ENCODE measurements at regions not wholly inside any gene's neighbourhood (a gene's known extent, or its start where the extent isn't known, plus 50 kb on each side); places are given as distances from the start of the nearest gene placed in this dataset.
A peak's percentile ranks its signal among the peaks of the same experiment; 100 is the strongest.
"Not testable (repeated sequence)": the region's sequence is repeated elsewhere in the genome, so short reads cannot be mapped to it uniquely, and the experiment has no call there.

- DNase-seq: peak; percentile 52
These were observed 1155.9 kb downstream of the TBC1D22A start for GRCh38 chr22:47918276-47918921.

- DNase-seq: no peak
These were observed 1152.1 kb downstream of the TBC1D22A start for GRCh38 chr22:47914481-47915097.

- no peak for DNase-seq
These were observed 1140.3 kb downstream of the TBC1D22A start for GRCh38 chr22:47902646-47903180.

- DNase-seq: no peak
These were observed 1139.5 kb downstream of the TBC1D22A start for GRCh38 chr22:47901911-47902310.

GRCh38 chr22:47899894-47900293, 1137.4 kb downstream of the TBC1D22A start:
- DNase-seq: no peak

- no peak for DNase-seq
These were observed 1136.5 kb downstream of the TBC1D22A start for GRCh38 chr22:47898946-47899345.

GRCh38 chr22:47891609-47892008, 1129.2 kb downstream of the TBC1D22A start:
- DNase-seq: no peak

- DNase-seq: no peak
These were observed 1126.4 kb downstream of the TBC1D22A start for GRCh38 chr22:47888817-47889216.

GRCh38 chr22:47884775-47885174, 1122.3 kb downstream of the TBC1D22A start:
- no peak for DNase-seq

- no peak for DNase-seq
These were observed 1121.8 kb downstream of the TBC1D22A start for GRCh38 chr22:47884200-47884599.

GRCh38 chr22:47883757-47884156, 1121.3 kb downstream of the TBC1D22A start:
- DNase-seq: no peak

GRCh38 chr22:47879346-47879745, 1116.9 kb downstream of the TBC1D22A start:
- no peak for DNase-seq

GRCh38 chr22:47878460-47878859, 1116.0 kb downstream of the TBC1D22A start:
- no peak for DNase-seq

GRCh38 chr22:47872761-47873535, 1110.5 kb downstream of the TBC1D22A start:
- DNase-seq: no peak

GRCh38 chr22:47865626-47866025, 1103.2 kb downstream of the TBC1D22A start:
- DNase-seq: no peak

- DNase-seq: no peak
These were observed 1099.9 kb downstream of the TBC1D22A start for GRCh38 chr22:47862394-47862793.

- not testable (repeated sequence) for DNase-seq
These were observed 1098.5 kb downstream of the TBC1D22A start for GRCh38 chr22:47860907-47861306.

GRCh38 chr22:47859881-47860525, 1097.6 kb downstream of the TBC1D22A start:
- DNase-seq: no peak

- no peak for DNase-seq
These were observed 1096.4 kb downstream of the TBC1D22A start for GRCh38 chr22:47858773-47859306.

- DNase-seq: no peak
These were observed 1092.2 kb downstream of the TBC1D22A start for GRCh38 chr22:47854680-47855079.

GRCh38 chr22:47854251-47854650, 1091.8 kb downstream of the TBC1D22A start:
- no peak for DNase-seq

- no peak for DNase-seq
These were observed 1091.3 kb downstream of the TBC1D22A start for GRCh38 chr22:47853750-47854149.

GRCh38 chr22:47851586-47851985, 1089.1 kb downstream of the TBC1D22A start:
- DNase-seq: no peak

Measured in CD4-positive, alpha-beta T cell treated with Interleukin-21 for 1 hour (primary cell).